ENCODE measurements at regions not wholly inside any gene's neighbourhood (a gene's known extent, or its start where the extent isn't known, plus 50 kb on each side); places are given as distances from the start of the nearest gene placed in this dataset.

- Histone ChIP-seq H3K4me1 (ENCODE audit: control insufficient read depth in 1 of 2, low read depth in 2 of 2) (no peaks in the 10 kb centered on the region), H3K36me3 (no peaks in the 10 kb centered on the region), H3K27me3 (replicated peaks; ENCODE audit: insufficient read depth) (no peaks in the 10 kb centered on the region), H3K9me3 (no peaks in the 10 kb centered on the region), H3K27ac (no peak overlapping the region), H3K4me3 (no peak overlapping the region)
- no peak for TF ChIP-seq CTCF (IDR thresholded peaks at IDR 0.05)
- ATAC-seq (ENCODE audit: insufficient number of reproducible peaks, low FRiP score, low read depth) (no peak), DNase-seq (ENCODE audit: low spot score) (no peak)
Measured at GRCh38 chr10:58930500-58930899, 245.9 kb upstream of the PHYHIPL start.

DNA sequence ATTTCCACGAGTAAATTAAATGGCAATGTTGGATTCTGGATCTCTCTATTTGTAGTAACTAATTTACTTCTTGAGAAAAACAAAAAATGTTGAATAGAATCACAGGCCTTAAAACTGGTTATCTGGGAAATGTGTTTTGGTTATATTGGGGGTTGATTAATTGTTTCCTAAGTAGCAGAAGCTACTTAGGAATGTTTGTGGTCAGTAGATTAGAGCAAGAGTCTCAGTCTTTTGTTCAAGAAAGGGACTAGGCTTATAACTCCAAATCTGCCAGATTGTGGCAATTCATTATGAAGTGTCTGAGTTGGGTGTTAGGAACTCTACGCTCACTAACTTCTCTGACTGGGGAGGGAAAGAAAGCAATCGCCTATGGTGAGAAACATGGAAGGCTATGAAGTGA lies 244.3 kb upstream of the PHYHIPL start:
- DNase-seq (ENCODE audit: low spot score) (no peak), ATAC-seq (ENCODE audit: insufficient number of reproducible peaks, low FRiP score, low read depth) (no peak)
- Histone ChIP-seq H3K27ac (no peak overlapping the region), H3K4me1 (ENCODE audit: control insufficient read depth in 1 of 2, low read depth in 2 of 2) (no peaks in the 10 kb centered on the region), H3K27me3 (replicated peaks; ENCODE audit: insufficient read depth) (no peaks in the 10 kb centered on the region), H3K36me3 (no peaks in the 10 kb centered on the region), H3K4me3 (no peak overlapping the region), H3K9me3 (no peaks in the 10 kb centered on the region)
- no peak for TF ChIP-seq CTCF (IDR thresholded peaks at IDR 0.05)

- no peak for TF ChIP-seq CTCF (IDR thresholded peaks at IDR 0.05)
- Histone ChIP-seq H3K9me3 (no peaks in the 10 kb centered on the region), H3K27me3 (replicated peaks; ENCODE audit: insufficient read depth) (no peaks in the 10 kb centered on the region), H3K27ac (no peak overlapping the region), H3K4me3 (no peak overlapping the region), H3K4me1 (ENCODE audit: control insufficient read depth in 1 of 2, low read depth in 2 of 2) (no peaks in the 10 kb centered on the region), H3K36me3 (no peaks in the 10 kb centered on the region)
- no peak for ATAC-seq (ENCODE audit: insufficient number of reproducible peaks, low FRiP score, low read depth)
- DNase-seq (ENCODE audit: low spot score), result no peak
Measured at GRCh38 chr10:58932577-58933314, 243.7 kb upstream of the PHYHIPL start.

DNA sequence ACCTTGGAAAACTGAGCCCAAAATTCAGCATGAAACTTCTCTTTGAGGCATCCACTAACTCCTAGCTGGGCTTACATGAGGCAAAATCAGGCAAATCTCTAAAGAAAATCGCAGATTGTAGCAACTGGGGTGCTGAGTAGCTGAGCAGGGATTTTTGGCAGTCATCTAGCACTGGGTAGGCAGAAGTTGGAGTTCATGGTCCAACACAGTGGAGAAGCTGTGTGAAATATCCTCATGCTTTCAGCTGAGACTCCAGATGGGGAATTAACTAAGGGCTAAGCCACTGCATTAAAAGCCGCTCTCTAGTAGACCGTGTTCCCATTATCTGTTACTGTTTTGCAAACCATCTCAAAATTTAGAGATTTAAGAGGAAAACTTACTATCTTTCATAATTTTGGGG lies 240.1 kb upstream of the PHYHIPL start:
- H3K4me3 ChIP-seq, result no peak overlapping the region
- H3K4me1 ChIP-seq (ENCODE audit: control insufficient read depth in 1 of 2, low read depth in 2 of 2), result no peaks in the 10 kb centered on the region
- H3K27ac ChIP-seq, result no peak overlapping the region
- no peak for TF ChIP-seq CTCF (IDR thresholded peaks at IDR 0.05)
- no peak for ATAC-seq (ENCODE audit: insufficient number of reproducible peaks, low FRiP score, low read depth)
- H3K36me3 ChIP-seq, result no peaks in the 10 kb centered on the region
- no peaks in the 10 kb centered on the region for H3K27me3 ChIP-seq (replicated peaks; ENCODE audit: insufficient read depth)
- DNase-seq (ENCODE audit: low spot score), result no peak
- no peaks in the 10 kb centered on the region for H3K9me3 ChIP-seq

- no peak for ATAC-seq (ENCODE audit: insufficient number of reproducible peaks, low FRiP score, low read depth)
Measured at GRCh38 chr10:58937423-58937822, 239.0 kb upstream of the PHYHIPL start.

More at GRCh38 chr10:58937423-58937822, 239.0 kb upstream of the PHYHIPL start:
- Histone ChIP-seq H3K4me3 (no peak overlapping the region), H3K36me3 (no peaks in the 10 kb centered on the region), H3K27ac (no peak overlapping the region), H3K4me1 (ENCODE audit: control insufficient read depth in 1 of 2, low read depth in 2 of 2) (no peaks in the 10 kb centered on the region), H3K27me3 (replicated peaks; ENCODE audit: insufficient read depth) (no peaks in the 10 kb centered on the region), H3K9me3 (no peaks in the 10 kb centered on the region)
- no peak for DNase-seq (ENCODE audit: low spot score)
- no peak for TF ChIP-seq CTCF (IDR thresholded peaks at IDR 0.05)
